Neural cell (in vitro differentiated cells): ENCODE measurements at regions not wholly inside any gene's neighbourhood (a gene's known extent, or its start where the extent isn't known, plus 50 kb on each side); places are given as distances from the start of the nearest gene placed in this dataset.

Source experiments
- H2AFZ ChIP-seq: fragments of 200-600, 300-800 bp; sonication (generic), shearing (Covaris generic); 2 replicates; pipeline ENCODE4 v1.6.0; 2014; ENCODE audit warnings: low read depth, mild to moderate bottlenecking, antibody characterized with exemption, low read length, moderate library complexity
- H3F3A ChIP-seq: fragments of 200-600 bp; shearing (Covaris generic); 2 replicates; pipeline ENCODE4 v1.6.1; 2016; ENCODE audit warnings: mild to moderate bottlenecking, moderate library complexity, mixed read lengths, antibody characterized with exemption, low read length; ENCODE audit not compliant: insufficient read depth, poor library complexity, severe bottlenecking
- H3K27ac ChIP-seq: fragments of 200-600, 300-800 bp; sonication (generic), shearing (Covaris generic); 2 replicates; pipeline ENCODE4 v1.5.1; 2014; ENCODE audit warnings: mild to moderate bottlenecking, low read length, moderate library complexity
- H3K27me3 ChIP-seq: fragments of 300-800, 200-600 bp; sonication (generic), shearing (Covaris generic); 2 replicates; pipeline ENCODE4 v1.6.0; 2014; ENCODE audit warnings: mild to moderate bottlenecking, low read depth, low read length, moderate library complexity; ENCODE audit not compliant: insufficient read depth
- H3K36me3 ChIP-seq: fragments of 300-800, 200-600 bp; sonication (generic), shearing (Covaris generic); 2 replicates; pipeline ENCODE4 v1.5.1; 2014; ENCODE audit warnings: mild to moderate bottlenecking, antibody characterized with exemption, low read length, moderate library complexity; ENCODE audit not compliant: insufficient read depth
- H3K4me2 ChIP-seq: fragments of 300-800, 200-600 bp; sonication (generic), shearing (Covaris generic); 2 replicates; pipeline ENCODE4 v1.6.0; 2014; ENCODE audit warnings: mild to moderate bottlenecking, low read length
- H3K4me3 ChIP-seq: fragments of 300-800, 200-600 bp; sonication (generic), shearing (Covaris generic); 2 replicates; pipeline ENCODE4 v1.5.1; 2014; ENCODE audit warnings: mild to moderate bottlenecking, low read length, moderate library complexity
- H3K79me2 ChIP-seq: fragments of 200-600 bp; shearing (Covaris generic); replicated peaks from 2 replicates; pipeline ENCODE4 v1.6.0; 2014; ENCODE audit warnings: mild to moderate bottlenecking, low read length, moderate library complexity; ENCODE audit not compliant: insufficient read depth
- H3K9ac ChIP-seq: fragments of 300-800, 200-600 bp; sonication (generic), shearing (Covaris generic); 2 replicates; pipeline ENCODE4 v1.6.1; 2016; ENCODE audit warnings: mild to moderate bottlenecking, low read length, mixed read lengths
- H3K9me2 ChIP-seq: fragments of 200-600 bp; shearing (Covaris generic); 2 replicates; pipeline ENCODE4 v1.6.1; 2016; ENCODE audit warnings: mild to moderate bottlenecking, low read length, mixed read lengths; ENCODE audit not compliant: insufficient read depth
- H3K9me3 ChIP-seq: fragments of 200-600, 300-800 bp; sonication (generic), shearing (Covaris generic); 2 replicates; pipeline ENCODE4 v1.6.1; 2016; ENCODE audit warnings: mild to moderate bottlenecking, mixed run types, low read length, moderate library complexity, mixed read lengths
- H4K20me1 ChIP-seq: fragments of 200-600 bp; shearing (Covaris generic); 2 replicates; pipeline ENCODE4 v1.6.1; 2016; ENCODE audit warnings: mild to moderate bottlenecking, mixed run types; ENCODE audit not compliant: insufficient read depth
- EP300 ChIP-seq: fragments of 450-650 bp; conservative IDR thresholded peaks from 2 replicates; pipeline ENCODE4 v1.6.1; 2014; ENCODE audit warnings: antibody characterized with exemption, mild to moderate bottlenecking, moderate library complexity; ENCODE audit not compliant: poor library complexity, severe bottlenecking
- EZH2 ChIP-seq: fragments of 200-600, 300-800 bp; shearing (Covaris generic), sonication (generic); IDR thresholded peaks from 2 replicates; pipeline ENCODE4 v1.6.1; 2014; ENCODE audit warnings: antibody characterized with exemption, low read length, borderline replicate concordance, mild to moderate bottlenecking; ENCODE audit not compliant: insufficient read depth, poor library complexity, severe bottlenecking
- MXI1 ChIP-seq: fragments of 450-650 bp; conservative IDR thresholded peaks from 2 replicates; pipeline ENCODE4 v1.6.1; 2014; ENCODE audit warnings: antibody characterized with exemption, mild to moderate bottlenecking; ENCODE audit not compliant: poor library complexity, severe bottlenecking
- POLR2AphosphoS5 ChIP-seq: IDR thresholded peaks from 2 replicates; pipeline ENCODE4 v1.6.1; 2012
- RAD21 ChIP-seq: fragments of 450-650 bp; conservative IDR thresholded peaks from 2 replicates; pipeline ENCODE4 v1.6.1; 2014; ENCODE audit warnings: antibody characterized with exemption, mild to moderate bottlenecking, moderate library complexity
- SMC3 ChIP-seq: fragments of 450-650 bp; conservative IDR thresholded peaks from 2 replicates; pipeline ENCODE4 v1.6.1; 2014; ENCODE audit warnings: antibody characterized with exemption, mild to moderate bottlenecking, moderate library complexity; ENCODE audit not compliant: poor library complexity
- TAF1 ChIP-seq: IDR thresholded peaks from 2 replicates; pipeline ENCODE4 v1.6.1; 2012; ENCODE audit warnings: low read depth
- TF ChIP-seq, protein P1 (sequence below): IDR thresholded peaks from 2 replicates; pipeline ENCODE4 v1.6.1; 2012; ENCODE audit warnings: borderline replicate concordance
- TF ChIP-seq, protein P2 (sequence below): fragments of 450-650 bp; IDR thresholded peaks from 2 replicates; pipeline ENCODE4 v1.5.1; 2014; ENCODE audit warnings: antibody characterized with exemption, mild to moderate bottlenecking, moderate library complexity; ENCODE audit not compliant: poor library complexity, severe bottlenecking

DNA sequence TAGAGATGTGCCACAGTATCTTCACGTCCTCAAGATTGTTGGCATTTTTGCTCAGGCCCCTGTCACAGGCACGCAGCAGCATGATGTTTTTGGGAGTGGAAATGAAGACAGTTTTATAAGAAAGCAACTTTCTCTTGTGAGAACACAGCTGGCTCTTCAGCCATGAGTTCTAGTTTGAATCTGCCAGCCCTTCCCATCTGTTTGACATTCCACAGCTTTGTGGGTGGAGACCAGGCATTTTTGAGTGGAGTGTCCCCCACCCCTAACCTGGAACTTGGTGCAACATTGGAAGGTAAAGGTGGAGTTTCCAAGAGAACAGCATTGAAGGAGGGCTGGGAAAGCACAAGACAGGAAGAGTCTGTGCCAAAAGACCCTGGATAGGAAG is 253.1 kb upstream of the IGFBP3 start:
- H3K9ac ChIP-seq = no peak overlapping the region
- no peaks in the 10 kb centered on the region for H3K9me2 ChIP-seq
- no peak overlapping the region for H3K4me2 ChIP-seq
- H3K9me3 ChIP-seq = no peaks in the 10 kb centered on the region
- TF ChIP-seq RAD21 (no peak), TAF1 (no peak), POLR2AphosphoS5 (no peak), EP300 (no peak), EZH2 (no peak), SMC3 (no peak), MXI1 (no peak)
- TF ChIP-seq, protein P1, sequence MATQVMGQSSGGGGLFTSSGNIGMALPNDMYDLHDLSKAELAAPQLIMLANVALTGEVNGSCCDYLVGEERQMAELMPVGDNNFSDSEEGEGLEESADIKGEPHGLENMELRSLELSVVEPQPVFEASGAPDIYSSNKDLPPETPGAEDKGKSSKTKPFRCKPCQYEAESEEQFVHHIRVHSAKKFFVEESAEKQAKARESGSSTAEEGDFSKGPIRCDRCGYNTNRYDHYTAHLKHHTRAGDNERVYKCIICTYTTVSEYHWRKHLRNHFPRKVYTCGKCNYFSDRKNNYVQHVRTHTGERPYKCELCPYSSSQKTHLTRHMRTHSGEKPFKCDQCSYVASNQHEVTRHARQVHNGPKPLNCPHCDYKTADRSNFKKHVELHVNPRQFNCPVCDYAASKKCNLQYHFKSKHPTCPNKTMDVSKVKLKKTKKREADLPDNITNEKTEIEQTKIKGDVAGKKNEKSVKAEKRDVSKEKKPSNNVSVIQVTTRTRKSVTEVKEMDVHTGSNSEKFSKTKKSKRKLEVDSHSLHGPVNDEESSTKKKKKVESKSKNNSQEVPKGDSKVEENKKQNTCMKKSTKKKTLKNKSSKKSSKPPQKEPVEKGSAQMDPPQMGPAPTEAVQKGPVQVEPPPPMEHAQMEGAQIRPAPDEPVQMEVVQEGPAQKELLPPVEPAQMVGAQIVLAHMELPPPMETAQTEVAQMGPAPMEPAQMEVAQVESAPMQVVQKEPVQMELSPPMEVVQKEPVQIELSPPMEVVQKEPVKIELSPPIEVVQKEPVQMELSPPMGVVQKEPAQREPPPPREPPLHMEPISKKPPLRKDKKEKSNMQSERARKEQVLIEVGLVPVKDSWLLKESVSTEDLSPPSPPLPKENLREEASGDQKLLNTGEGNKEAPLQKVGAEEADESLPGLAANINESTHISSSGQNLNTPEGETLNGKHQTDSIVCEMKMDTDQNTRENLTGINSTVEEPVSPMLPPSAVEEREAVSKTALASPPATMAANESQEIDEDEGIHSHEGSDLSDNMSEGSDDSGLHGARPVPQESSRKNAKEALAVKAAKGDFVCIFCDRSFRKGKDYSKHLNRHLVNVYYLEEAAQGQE = no peak
- TF ChIP-seq, protein P2, sequence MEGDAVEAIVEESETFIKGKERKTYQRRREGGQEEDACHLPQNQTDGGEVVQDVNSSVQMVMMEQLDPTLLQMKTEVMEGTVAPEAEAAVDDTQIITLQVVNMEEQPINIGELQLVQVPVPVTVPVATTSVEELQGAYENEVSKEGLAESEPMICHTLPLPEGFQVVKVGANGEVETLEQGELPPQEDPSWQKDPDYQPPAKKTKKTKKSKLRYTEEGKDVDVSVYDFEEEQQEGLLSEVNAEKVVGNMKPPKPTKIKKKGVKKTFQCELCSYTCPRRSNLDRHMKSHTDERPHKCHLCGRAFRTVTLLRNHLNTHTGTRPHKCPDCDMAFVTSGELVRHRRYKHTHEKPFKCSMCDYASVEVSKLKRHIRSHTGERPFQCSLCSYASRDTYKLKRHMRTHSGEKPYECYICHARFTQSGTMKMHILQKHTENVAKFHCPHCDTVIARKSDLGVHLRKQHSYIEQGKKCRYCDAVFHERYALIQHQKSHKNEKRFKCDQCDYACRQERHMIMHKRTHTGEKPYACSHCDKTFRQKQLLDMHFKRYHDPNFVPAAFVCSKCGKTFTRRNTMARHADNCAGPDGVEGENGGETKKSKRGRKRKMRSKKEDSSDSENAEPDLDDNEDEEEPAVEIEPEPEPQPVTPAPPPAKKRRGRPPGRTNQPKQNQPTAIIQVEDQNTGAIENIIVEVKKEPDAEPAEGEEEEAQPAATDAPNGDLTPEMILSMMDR = no peak
- no peak overlapping the region for H3K4me3 ChIP-seq
- H2AFZ ChIP-seq = no peak overlapping the region
- no peaks in the 10 kb centered on the region for H3K79me2 ChIP-seq
- no peaks in the 10 kb centered on the region for H4K20me1 ChIP-seq
- no peaks in the 10 kb centered on the region for H3K36me3 ChIP-seq
- H3K27me3 ChIP-seq = no peaks in the 10 kb centered on the region
- H3F3A ChIP-seq = no peaks in the 10 kb centered on the region
- no peak overlapping the region for H3K27ac ChIP-seq

DNA sequence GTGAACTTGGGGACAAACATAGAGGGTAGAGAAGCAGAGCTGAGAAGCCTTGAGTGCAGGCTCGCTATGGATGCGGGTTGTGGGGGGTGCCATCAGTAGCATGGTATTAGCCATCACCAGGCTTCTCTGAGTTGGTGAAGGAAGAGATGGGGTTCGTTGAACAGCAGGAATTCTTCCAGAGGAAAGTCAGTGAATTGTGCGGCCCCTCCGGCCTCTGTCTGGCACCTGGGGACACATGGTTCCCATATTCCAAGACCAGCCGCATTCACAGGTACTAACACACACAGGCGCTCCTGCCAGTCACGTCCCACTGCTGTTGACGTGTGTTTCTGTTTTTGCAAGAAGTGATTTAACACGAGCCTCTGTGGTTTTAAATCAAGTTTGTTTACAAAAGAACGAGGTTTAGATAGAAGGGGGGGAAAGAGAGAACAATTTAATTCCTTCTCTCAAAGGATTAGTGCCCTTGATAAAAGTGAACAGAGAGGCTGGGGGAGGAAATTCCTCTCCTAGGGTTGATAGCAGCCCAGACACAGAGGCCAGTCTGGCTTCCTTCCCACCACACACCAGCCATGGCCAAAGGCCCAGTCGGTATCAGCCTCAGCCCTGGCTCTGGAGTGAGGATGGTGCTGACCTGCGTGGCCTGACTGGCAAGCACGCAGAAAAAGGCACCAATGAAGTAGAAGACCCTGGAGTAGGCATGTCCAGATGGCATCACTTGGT is 252.6 kb upstream of the IGFBP3 start:
- H3K4me3 ChIP-seq = no peak overlapping the region
- no peaks in the 10 kb centered on the region for H3K9me2 ChIP-seq
- TF ChIP-seq EZH2 (no peak), MXI1 (no peak), SMC3 (no peak), TAF1 (no peak), RAD21 (no peak), POLR2AphosphoS5 (no peak), EP300 (no peak)
- TF ChIP-seq, protein P1 = no peak
- TF ChIP-seq, protein P2 = no peak
- no peak overlapping the region for H3K4me2 ChIP-seq
- no peak overlapping the region for H3K27ac ChIP-seq
- H3F3A ChIP-seq = no peaks in the 10 kb centered on the region
- no peaks in the 10 kb centered on the region for H3K36me3 ChIP-seq
- no peak overlapping the region for H2AFZ ChIP-seq
- no peaks in the 10 kb centered on the region for H3K27me3 ChIP-seq
- no peaks in the 10 kb centered on the region for H3K79me2 ChIP-seq
- H3K9ac ChIP-seq = no peak overlapping the region
- H4K20me1 ChIP-seq = no peaks in the 10 kb centered on the region
- no peaks in the 10 kb centered on the region for H3K9me3 ChIP-seq
